GM13976 (cell line): ENCODE measurements at regions not wholly inside any gene's neighbourhood (a gene's known extent, or its start where the extent isn't known, plus 50 kb on each side); places are given as distances from the start of the nearest gene placed in this dataset.

Experiments used
- DNase-seq: peaks from one replicate; pipeline ENCODE4 v3.0.0; 2012; ENCODE audit warnings: low spot score
- CTCF ChIP-seq: IDR thresholded peaks from 2 replicates; pipeline ENCODE4 v1.5.1; 2012; ENCODE audit warnings: borderline replicate concordance, mild to moderate bottlenecking; ENCODE audit not compliant: insufficient read depth; ENCODE audit errors: extremely low read depth, missing control alignments, control extremely low read depth
- in situ Hi-C: fragments of 300-500 bp; cut with MboI; formaldehyde crosslinking; loops from one replicate; pipeline ENCODE4 v1.12.0; 2022; ENCODE audit warnings: low sequenced_read_pairs, mixed read lengths, inconsistent platforms; ENCODE audit not compliant: unreplicated experiment

DNA sequence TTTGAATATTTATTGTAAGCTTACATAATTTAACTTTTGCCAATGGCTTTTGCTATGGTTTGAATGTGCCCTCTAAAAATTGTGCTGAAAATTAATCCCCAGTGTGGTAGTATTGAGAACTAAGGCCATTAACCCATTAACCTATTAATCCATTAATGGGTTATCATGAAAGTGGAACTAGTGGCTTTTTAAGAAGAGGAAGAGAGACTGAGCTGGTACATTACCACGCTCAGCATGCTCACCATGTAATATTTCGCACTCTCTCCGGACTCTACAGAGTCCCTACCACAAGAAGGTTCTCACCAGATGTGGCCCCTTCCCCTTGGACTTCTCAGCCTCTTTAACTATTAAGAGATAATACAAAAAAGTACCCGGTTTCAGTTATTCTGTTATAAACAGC lies 164.4 kb upstream of the ZRANB2 start:
- DNase-seq: no peak
- TF ChIP-seq CTCF: no peak
- in situ Hi-C loops: no loop called here

DNA sequence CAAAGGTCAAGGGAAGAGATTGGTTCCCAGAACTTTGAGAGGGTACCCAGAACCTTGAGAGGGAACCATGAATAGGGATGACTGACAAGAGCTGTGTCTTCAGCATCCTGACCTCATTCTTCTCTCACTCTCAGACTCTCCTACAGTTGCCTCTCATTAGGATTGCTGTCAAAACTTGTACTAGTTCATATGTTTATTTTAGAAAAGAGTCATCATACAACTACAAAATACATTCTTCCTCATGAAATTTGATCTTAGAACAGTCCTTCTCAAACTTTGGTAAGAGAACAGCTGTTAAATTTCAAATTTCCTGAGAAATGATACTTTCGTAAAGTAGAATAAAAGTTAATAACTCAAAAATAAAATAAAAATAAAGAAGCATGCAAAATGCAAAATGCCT lies 161.4 kb upstream of the ZRANB2 start:
- DNase-seq: no peak
- in situ Hi-C loops: no loop called here
- no peak for TF ChIP-seq CTCF

GRCh38 chr1:71240656-71241055 lies 159.8 kb upstream of the ZRANB2 start:
- DNase-seq: no peak
- TF ChIP-seq CTCF: no peak

GRCh38 chr1:71236503-71236902 lies 155.7 kb upstream of the ZRANB2 start:
- TF ChIP-seq CTCF: no peak
- in situ Hi-C loops: no loop called here
- DNase-seq: no peak

More at GRCh38 chr1:71240656-71241055, 159.8 kb upstream of the ZRANB2 start:
- in situ Hi-C loops: no loop called here

DNA sequence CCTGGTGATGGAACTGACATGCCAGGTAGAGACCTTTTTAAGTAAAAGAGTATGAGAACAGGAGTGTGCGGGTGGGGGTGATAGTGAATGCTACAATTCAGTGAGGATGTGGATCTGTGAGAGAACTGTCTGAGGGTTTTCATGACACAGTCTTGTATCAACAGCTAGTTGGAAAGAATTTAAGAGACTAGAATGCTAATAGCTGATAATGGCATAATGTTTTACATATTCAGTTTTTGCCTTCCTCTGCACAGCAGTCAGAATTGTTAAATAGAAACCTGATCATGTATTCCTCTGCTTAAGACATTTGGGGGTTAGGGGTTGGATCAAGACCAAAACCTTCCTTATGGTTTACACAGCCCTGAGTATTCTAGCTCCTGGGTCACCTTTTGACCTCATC lies 152.8 kb upstream of the ZRANB2 start:
- TF ChIP-seq CTCF: no peak
- in situ Hi-C loops: no loop called here
- DNase-seq: no peak

GRCh38 chr1:71232786-71233185 lies 152.0 kb upstream of the ZRANB2 start:
- no peak for TF ChIP-seq CTCF
- no peak for DNase-seq
- in situ Hi-C loops: no loop called here
